H1 (cell line): ENCODE measurements at regions not wholly inside any gene's neighbourhood (a gene's known extent, or its start where the extent isn't known, plus 50 kb on each side); places are given as distances from the start of the nearest gene placed in this dataset.

Experiments
- CTCF ChIA-PET: fragments of 300-600 bp; sonication (Branson Sonifier 250); formaldehyde crosslinking; loops from one replicate; lab custom pipeline; 2021; ENCODE audit not compliant: partially characterized antibody; lab: Charles Lee
- POLR2A ChIA-PET: fragments of 300-600 bp; sonication (Branson Sonifier 250); formaldehyde crosslinking; loops from one replicate; lab custom pipeline; 2021; ENCODE audit warnings: inconsistent platforms; ENCODE audit not compliant: partially characterized antibody; lab: Charles Lee
- DNase-seq, 2 experiments: peaks; one replicate each; pipeline versions ENCODE4 v3.0.0 to v3.0.0-alpha.2; 2010 to 2022; ENCODE audit warnings: low spot score in 2 of 2, low read depth in 1 of 2, mixed read lengths in 1 of 2
- FAIRE-seq: peaks from 2 replicates; lab custom pipeline; 2011; peaks lifted over from hg19 to GRCh38; lab: Jason Lieb, UNC
- H2AFZ ChIP-seq: 2 replicates; pipeline ENCODE4 v1.8.1; 2012; ENCODE audit warnings: low read length, inconsistent platforms
- H2AK5ac ChIP-seq: 2 replicates; pipeline ENCODE4 v1.6.1; 2013; ENCODE audit warnings: low read depth, low read length
- H2BK120ac ChIP-seq: replicated peaks from 2 replicates; pipeline ENCODE3; 2013; ENCODE audit warnings: low read depth, low read length, inconsistent platforms
- H2BK12ac ChIP-seq: 2 replicates; pipeline ENCODE4 v1.6.1; 2013; ENCODE audit warnings: low read depth, low read length
- H2BK15ac ChIP-seq: 2 replicates; pipeline ENCODE4 v1.6.1; 2013; ENCODE audit warnings: low read length
- H2BK20ac ChIP-seq: 2 replicates; pipeline ENCODE4 v1.6.1; 2013; ENCODE audit warnings: low read length
- H2BK5ac ChIP-seq: 2 replicates; pipeline ENCODE4 v1.6.1; 2013; ENCODE audit warnings: low read depth, low read length
- H3K14ac ChIP-seq: 2 replicates; pipeline ENCODE4 v1.6.1; 2013; ENCODE audit warnings: inconsistent platforms; ENCODE audit not compliant: insufficient read length
- H3K18ac ChIP-seq: 2 replicates; pipeline ENCODE4 v1.6.1; 2013; ENCODE audit warnings: low read length; ENCODE audit errors: extremely low read depth
- H3K23ac ChIP-seq: 2 replicates; pipeline ENCODE4 v1.6.1; 2013; ENCODE audit warnings: inconsistent platforms; ENCODE audit not compliant: insufficient read length
- H3K23me2 ChIP-seq: 2 replicates; pipeline ENCODE4 v1.6.1; 2013; ENCODE audit warnings: low read depth, low read length
- H3K27ac ChIP-seq: 2 replicates; pipeline ENCODE4 v1.6.1; 2011; ENCODE audit warnings: low read depth, low read length, inconsistent platforms
- H3K27me3 ChIP-seq, 4 experiments: replicated peaks in 1 of 4; 1 replicate in 1 of 4; 2 replicates in 3 of 4; pipeline versions ENCODE4 v1.6.1 to v1.8.1; 2011 to 2013; ENCODE audit warnings: low read length in 3 of 4, mild to moderate bottlenecking in 3 of 4, inconsistent platforms in 2 of 4, mixed read lengths in 2 of 4, moderate library complexity in 1 of 4; ENCODE audit not compliant: control insufficient read depth in 3 of 4, insufficient read depth in 3 of 4; ENCODE audit errors: extremely low read depth in 1 of 4
- H3K36me3 ChIP-seq, 4 experiments: 2 replicates each; pipeline versions ENCODE4 v1.6.1 to v1.8.1; 2011 to 2013; ENCODE audit warnings: mild to moderate bottlenecking in 4 of 4, low read length in 3 of 4, moderate library complexity in 2 of 4, control low read depth in 1 of 4, inconsistent platforms in 1 of 4; ENCODE audit not compliant: insufficient read depth in 4 of 4, control insufficient read depth in 2 of 4
- H3K4ac ChIP-seq: replicated peaks from 2 replicates; pipeline ENCODE3; 2013; ENCODE audit warnings: low read length, low read depth, mixed read lengths, inconsistent platforms; ENCODE audit not compliant: insufficient read length
- H3K4me1 ChIP-seq, 4 experiments: replicated peaks in 1 of 4; 1 replicate in 1 of 4; 2 replicates in 3 of 4; pipeline versions ENCODE4 v1.6.1 to v1.8.1; 2011 to 2013; ENCODE audit warnings: low read length in 3 of 4, inconsistent platforms in 2 of 4, mixed read lengths in 1 of 4; ENCODE audit not compliant: insufficient read depth in 4 of 4, control insufficient read depth in 3 of 4
- H3K4me2 ChIP-seq, 2 experiments: 2 replicates each; pipeline versions ENCODE4 v1.6.1 to v1.8.1; 2011 to 2013; ENCODE audit warnings: low read depth in 2 of 2, low read length in 2 of 2, control low read depth in 1 of 2, inconsistent platforms in 1 of 2, mild to moderate bottlenecking in 1 of 2; ENCODE audit not compliant: insufficient read depth in 1 of 2
- H3K4me3 ChIP-seq, 4 experiments: fragments of 200-600, 300-600 bp in 1 of 4; sonication (generic), shearing (Covaris generic), sonication (Bioruptor Twin) in 1 of 4; 2 replicates each; pipeline versions ENCODE4 v1.5.1 to v1.8.1; 2011 to 2016; ENCODE audit warnings: low read length in 4 of 4, low read depth in 3 of 4, control low read depth in 2 of 4, inconsistent platforms in 2 of 4, mild to moderate bottlenecking in 2 of 4, mixed read lengths in 1 of 4, moderate library complexity in 1 of 4; ENCODE audit not compliant: insufficient read depth in 2 of 4; ENCODE audit errors: extremely low read depth in 1 of 4
- H3K56ac ChIP-seq: replicated peaks from 2 replicates; pipeline ENCODE3; 2013; ENCODE audit warnings: low read depth, mild to moderate bottlenecking, mixed read lengths, low read length, inconsistent platforms; ENCODE audit not compliant: insufficient read length
- H3K79me1 ChIP-seq: 2 replicates; pipeline ENCODE4 v1.6.1; 2013; ENCODE audit warnings: low read depth, low read length, control low read depth
- H3K79me2 ChIP-seq, 2 experiments: 2 replicates each; pipeline versions ENCODE4 v1.6.1 to v1.8.1; 2012 to 2013; ENCODE audit warnings: low read length in 2 of 2, mild to moderate bottlenecking in 2 of 2, inconsistent platforms in 1 of 2; ENCODE audit not compliant: insufficient read depth in 2 of 2, control insufficient read depth in 1 of 2
- H3K9ac ChIP-seq, 4 experiments: replicated peaks in 1 of 4; 1 replicate in 1 of 4; 2 replicates in 3 of 4; pipeline versions ENCODE4 v1.6.1 to v1.8.1; 2011 to 2013; ENCODE audit warnings: low read depth in 3 of 4, low read length in 3 of 4, control low read depth in 2 of 4, mild to moderate bottlenecking in 2 of 4, moderate library complexity in 2 of 4, inconsistent platforms in 1 of 4; ENCODE audit errors: extremely low read depth in 1 of 4
- H3K9me3 ChIP-seq, 2 experiments: 2 replicates each; pipeline versions ENCODE4 v1.6.1 to v1.8.1; 2012 to 2013; ENCODE audit warnings: mild to moderate bottlenecking in 2 of 2, moderate library complexity in 2 of 2, control low read depth in 1 of 2, inconsistent platforms in 1 of 2, low read depth in 1 of 2, low read length in 1 of 2, mixed read lengths in 1 of 2; ENCODE audit not compliant: insufficient read depth in 2 of 2
- H4K20me1 ChIP-seq, 2 experiments: replicated peaks in 1 of 2; 2 replicates each; pipeline versions ENCODE3 to v1.8.1; 2011 to 2013; ENCODE audit warnings: inconsistent platforms in 2 of 2, low read length in 2 of 2, mild to moderate bottlenecking in 1 of 2; ENCODE audit not compliant: insufficient read depth in 2 of 2, control insufficient read depth in 1 of 2
- H4K5ac ChIP-seq: 2 replicates; pipeline ENCODE4 v1.6.1; 2013; ENCODE audit warnings: low read length, low read depth, mixed read lengths, inconsistent platforms; ENCODE audit not compliant: insufficient read length
- H4K8ac ChIP-seq: 2 replicates; pipeline ENCODE4 v1.8.0; 2013; ENCODE audit warnings: mild to moderate bottlenecking, moderate library complexity, low read length, inconsistent platforms; ENCODE audit not compliant: insufficient read depth; ENCODE audit errors: extremely low read depth
- H4K91ac ChIP-seq: replicated peaks from 2 replicates; pipeline ENCODE3; 2013; ENCODE audit warnings: low read length, mixed read lengths, inconsistent platforms; ENCODE audit not compliant: insufficient read length
- ASH2L ChIP-seq: fragments of 200-600, 300-600 bp; sonication (generic); IDR thresholded peaks from one replicate; pipeline ENCODE4 v1.7.1; 2017; ENCODE audit warnings: low read length
- BCL11A ChIP-seq, 2 experiments: IDR thresholded peaks; one replicate each; pipeline ENCODE4 v1.6.1; 2011; ENCODE audit warnings: low read depth in 2 of 2, low read length in 2 of 2, mild to moderate bottlenecking in 2 of 2
- CBX5 ChIP-seq: fragments of 300-800, 300-1000 bp; sonication (generic); IDR thresholded peaks from 2 replicates; pipeline ENCODE4 v1.7.1; 2016; ENCODE audit warnings: antibody characterized with exemption, low read length, low read depth
- CBX8 ChIP-seq: fragments of 300-800, 300-1000 bp; sonication (generic); IDR thresholded peaks from 2 replicates; pipeline ENCODE4 v1.7.1; 2016; ENCODE audit warnings: low read depth, low read length, borderline replicate concordance
- EP300 ChIP-seq, 2 experiments: IDR thresholded peaks; 1 replicate in 1 of 2; 2 replicates in 1 of 2; pipeline ENCODE4 v1.6.1; 2011 to 2012; ENCODE audit warnings: low read depth in 2 of 2, low read length in 2 of 2, mild to moderate bottlenecking in 2 of 2, borderline replicate concordance in 1 of 2, inconsistent platforms in 1 of 2, moderate library complexity in 1 of 2
- GABPA ChIP-seq: IDR thresholded peaks from 2 replicates; pipeline ENCODE4 v1.6.1; 2011; ENCODE audit warnings: mild to moderate bottlenecking, low read length, moderate library complexity, borderline replicate concordance; ENCODE audit not compliant: insufficient read depth
- HDAC2 ChIP-seq, 2 experiments: fragments of 300-600 bp in 1 of 2; sonication (generic) in 1 of 2; IDR thresholded peaks; 2 replicates each; pipeline ENCODE4 v1.6.1; 2011 to 2012; ENCODE audit warnings: low read depth in 2 of 2, low read length in 2 of 2, mild to moderate bottlenecking in 2 of 2, moderate library complexity in 2 of 2, borderline replicate concordance in 1 of 2, inconsistent platforms in 1 of 2
- KDM1A ChIP-seq: fragments of 200-600, 300-600 bp; sonication (generic); IDR thresholded peaks from 2 replicates; pipeline ENCODE4 v1.7.1; 2016; ENCODE audit warnings: mild to moderate bottlenecking, low read length, borderline replicate concordance
- MAX ChIP-seq: IDR thresholded peaks from 2 replicates; pipeline ENCODE4 v1.6.1; 2012; ENCODE audit warnings: inconsistent platforms
- NRF1 ChIP-seq: IDR thresholded peaks from 2 replicates; pipeline ENCODE4 v1.6.1; 2011; ENCODE audit warnings: mild to moderate bottlenecking, low read depth, low read length, improper control_type of control experiment
- POLR2A ChIP-seq, 2 experiments: IDR thresholded peaks; 1 replicate in 1 of 2; 2 replicates in 1 of 2; pipeline ENCODE4 v1.6.1; 2011; ENCODE audit warnings: low read depth in 2 of 2, low read length in 2 of 2, mild to moderate bottlenecking in 2 of 2; ENCODE audit errors: control extremely low read depth in 1 of 2
- POLR2AphosphoS5 ChIP-seq: IDR thresholded peaks from 2 replicates; pipeline ENCODE4 v1.6.1; 2011; ENCODE audit warnings: low read depth, low read length
- TAF7 ChIP-seq: optimal IDR thresholded peaks from 2 replicates; pipeline ENCODE3; 2011; ENCODE audit warnings: low read depth, mild to moderate bottlenecking, inconsistent platforms, low read length, moderate library complexity, borderline replicate concordance
- TCF12 ChIP-seq: IDR thresholded peaks from 2 replicates; pipeline ENCODE4 v1.6.1; 2011; ENCODE audit warnings: low read depth, mild to moderate bottlenecking, low read length
- ZNF274 ChIP-seq: IDR thresholded peaks from 2 replicates; pipeline ENCODE4 v1.7.0; 2012; ENCODE audit warnings: low read length, borderline replicate concordance; ENCODE audit errors: extremely low read depth

- H3K4ac ChIP-seq = no peak overlapping the region
- H4K20me1 ChIP-seq = no peaks in the 10 kb centered on the region
- H2BK20ac ChIP-seq = no peak overlapping the region
- no peaks in the 10 kb centered on the region for H3K23me2 ChIP-seq
- H3K27ac ChIP-seq = no peak overlapping the region
- ChIA-PET CTCF (no interaction called here), POLR2A (no interaction called here)
- H2BK120ac ChIP-seq = no peak overlapping the region
- no peaks in the 10 kb centered on the region for H3K79me1 ChIP-seq
- H2BK5ac ChIP-seq = no peak overlapping the region
- no peaks in the 10 kb centered on the region for H3K36me3 ChIP-seq
- no peak overlapping the region for H4K5ac ChIP-seq
- H2AK5ac ChIP-seq = no peak overlapping the region
- no peaks in the 10 kb centered on the region for H3K79me2 ChIP-seq
- no peak overlapping the region for H3K23ac ChIP-seq
- no peak overlapping the region for H2AFZ ChIP-seq
- no peak overlapping the region for H3K56ac ChIP-seq
- no peak overlapping the region for H2BK15ac ChIP-seq
- no peak overlapping the region for H4K8ac ChIP-seq
- no peak overlapping the region for H3K4me3 ChIP-seq
- peaks cover 0 to 2% of the 10 kb centered on the region in 2 experiments; a peak in 1 of 4 replicates for H3K9me3 ChIP-seq
- FAIRE-seq (no peak), DNase-seq (no peak)
- H2BK12ac ChIP-seq = no peak overlapping the region
- no peak overlapping the region for H3K14ac ChIP-seq
- no peak overlapping the region for H3K9ac ChIP-seq
- H3K4me2 ChIP-seq = no peak overlapping the region
- no peaks in the 10 kb centered on the region for H3K4me1 ChIP-seq
- no peak overlapping the region for H3K18ac ChIP-seq
- H3K27me3 ChIP-seq = no peaks in the 10 kb centered on the region
- no peak overlapping the region for H4K91ac ChIP-seq
- no peak for TF ChIP-seq NRF1
- TF ChIP-seq BCL11A (IDR thresholded peaks at IDR 0.05; ENCODE audit: low read depth in 2 of 2, low read length in 2 of 2) = no peak
- TF ChIP-seq POLR2A (IDR thresholded peaks at IDR 0.05; ENCODE audit: control extremely low read depth in 1 of 2, low read depth in 2 of 2, low read length in 2 of 2) = no peak
- no peak for TF ChIP-seq TAF7
- no peak for TF ChIP-seq ZNF274
- no peak for TF ChIP-seq POLR2AphosphoS5
- TF ChIP-seq MAX = no peak
- TF ChIP-seq GABPA = no peak
- no peak for TF ChIP-seq ASH2L
- TF ChIP-seq CBX5 = no peak
- no peak for TF ChIP-seq TCF12
- no peak for TF ChIP-seq KDM1A
- TF ChIP-seq CBX8 = no peak
- no peak for TF ChIP-seq HDAC2 (IDR thresholded peaks at IDR 0.05; ENCODE audit: borderline replicate concordance in 1 of 2, low read depth in 2 of 2, low read length in 2 of 2)
- TF ChIP-seq EP300 (IDR thresholded peaks at IDR 0.05; ENCODE audit: borderline replicate concordance in 1 of 2, low read depth in 2 of 2, low read length in 2 of 2) = no peak
Observed at GRCh38 chr3:106768941-106769480, 608.2 kb upstream of the CCDC54 start.
